ENCODE measurements at regions not wholly inside any gene's neighbourhood (a gene's known extent, or its start where the extent isn't known, plus 50 kb on each side); places are given as distances from the start of the nearest gene placed in this dataset.

DNA sequence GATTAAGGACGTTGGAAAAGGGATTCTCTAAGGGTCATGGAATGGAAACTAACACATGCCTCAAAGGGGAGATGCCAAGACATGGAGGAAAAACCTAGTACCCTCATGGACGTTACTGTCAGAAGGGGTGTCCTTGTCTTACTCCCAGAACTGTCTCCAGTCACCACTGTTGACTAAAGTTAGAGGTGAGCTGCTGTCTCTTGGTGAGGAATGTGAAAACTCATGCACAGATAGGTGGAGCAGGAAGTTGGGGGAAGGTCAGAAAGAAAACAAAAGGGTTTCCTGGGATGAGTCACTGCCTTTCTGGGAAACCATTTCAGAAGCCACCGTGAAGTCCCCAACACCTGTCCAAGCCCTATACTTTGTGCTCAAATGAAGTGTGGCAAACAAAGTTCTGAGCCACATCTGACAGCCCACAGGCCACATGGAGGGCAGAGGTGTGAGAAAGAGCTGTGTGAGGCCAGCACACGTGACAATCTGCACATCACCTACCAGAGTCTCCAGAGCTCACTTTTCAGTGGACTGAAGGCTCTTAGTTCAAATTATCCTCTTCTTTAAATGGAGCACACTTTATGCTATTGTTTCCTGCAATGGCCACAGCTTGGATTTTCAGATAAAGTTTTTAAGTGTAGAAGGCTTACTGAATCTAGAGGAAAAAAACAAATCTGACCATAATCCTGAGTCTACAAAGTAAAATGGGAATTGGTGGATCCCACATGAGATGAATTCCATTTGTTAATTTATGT lies 92.9 kb upstream of the EGLN3 start:
- no peak for TF ChIP-seq POLR2A (IDR thresholded peaks at IDR 0.05; ENCODE audit: low read length)
- TF ChIP-seq GATA1 (IDR thresholded peaks at IDR 0.05; ENCODE audit: low read depth, low read length), result no peak
